Ectodermal cell (in vitro differentiated cells): ENCODE measurements at regions not wholly inside any gene's neighbourhood (a gene's known extent, or its start where the extent isn't known, plus 50 kb on each side); places are given as distances from the start of the nearest gene placed in this dataset.
"Not testable (repeated sequence)": the region's sequence is repeated elsewhere in the genome, so short reads cannot be mapped to it uniquely, and the experiment has no call there.

Source experiments
- H3K27ac ChIP-seq: 2 replicates; pipeline ENCODE4 v1.7.0; 2013; ENCODE audit warnings: mild to moderate bottlenecking, low read depth, low read length; ENCODE audit not compliant: insufficient read depth, poor library complexity, severe bottlenecking
- H3K27me3 ChIP-seq: 2 replicates; pipeline ENCODE4 v1.7.0; 2013; ENCODE audit warnings: mild to moderate bottlenecking, low read length; ENCODE audit not compliant: insufficient read depth, control insufficient read depth, poor library complexity, severe bottlenecking
- H3K36me3 ChIP-seq: one replicate; pipeline ENCODE4 v1.7.0; 2013; ENCODE audit warnings: low read length; ENCODE audit not compliant: control insufficient read depth, insufficient read depth
- H3K4me1 ChIP-seq: one replicate; pipeline ENCODE4 v1.7.0; 2013; ENCODE audit warnings: low read length; ENCODE audit not compliant: control insufficient read depth, insufficient read depth
- H3K4me3 ChIP-seq: 2 replicates; pipeline ENCODE4 v1.7.0; 2013; ENCODE audit warnings: low read depth, low read length, control low read depth; ENCODE audit not compliant: insufficient read depth
- H3K9me3 ChIP-seq: 2 replicates; pipeline ENCODE4 v1.7.0; 2013; ENCODE audit warnings: mild to moderate bottlenecking, low read length, moderate library complexity; ENCODE audit not compliant: control insufficient read depth
- WGBS, 2 experiments: methylation state at CpG; one replicate each; pipeline ENCODE4 v1.1.7; 2013; ENCODE audit warnings: missing lambda C conversion rate in 2 of 2; 5-methylcytosine and 5-hydroxymethylcytosine counted together

GRCh38 chr7:79778786-79779770, 325.6 kb upstream of the MAGI2 start:
- Histone ChIP-seq H3K27me3 (no peaks in the 10 kb centered on the region), H3K27ac (no peak overlapping the region), H3K4me3 (no peak overlapping the region), H3K4me1 (no peaks in the 10 kb centered on the region), H3K36me3 (no peaks in the 10 kb centered on the region), H3K9me3 (no peaks in the 10 kb centered on the region)
- WGBS, 2 experiments, result 91 to 96% methylated on average over 8 of the region's 9 CpGs

GRCh38 chr7:79775911-79776310, 322.4 kb upstream of the MAGI2 start:
- Histone ChIP-seq H3K4me3 (no peak overlapping the region), H3K27me3 (no peaks in the 10 kb centered on the region), H3K9me3 (no peaks in the 10 kb centered on the region), H3K4me1 (no peaks in the 10 kb centered on the region), H3K36me3 (no peaks in the 10 kb centered on the region), H3K27ac (no peak overlapping the region)
- 88 to 96% methylated on average over 3 of the region's 3 CpGs for whole genome bisulfite sequencing, 2 experiments

- no peak overlapping the region for H3K27ac ChIP-seq
Measured at GRCh38 chr7:79774150-79774549, 320.7 kb upstream of the MAGI2 start.

GRCh38 chr7:79770970-79771369, 317.5 kb upstream of the MAGI2 start:
- no peaks in the 10 kb centered on the region for H3K4me1 ChIP-seq
- H3K27ac ChIP-seq, result no peak overlapping the region
- H3K36me3 ChIP-seq, result no peaks in the 10 kb centered on the region
- no peak overlapping the region for H3K4me3 ChIP-seq
- H3K27me3 ChIP-seq, result no peaks in the 10 kb centered on the region
- 100% methylated on average over 1 of the region's 2 CpGs; no CpG with 5 or more reads in 1 of the 2 experiments for WGBS, 2 experiments
- no peaks in the 10 kb centered on the region for H3K9me3 ChIP-seq

More at GRCh38 chr7:79774150-79774549, 320.7 kb upstream of the MAGI2 start:
- Histone ChIP-seq H3K4me1 (no peaks in the 10 kb centered on the region), H3K27me3 (no peaks in the 10 kb centered on the region), H3K36me3 (no peaks in the 10 kb centered on the region), H3K9me3 (no peaks in the 10 kb centered on the region), H3K4me3 (no peak overlapping the region)

- H3K9me3 ChIP-seq, result no peaks in the 10 kb centered on the region
- no peaks in the 10 kb centered on the region for H3K36me3 ChIP-seq
- H3K4me3 ChIP-seq, result no peak overlapping the region
- WGBS, 2 experiments, result 83 to 86% methylated on average over 1 of the region's 2 CpGs
- no peak overlapping the region for H3K27ac ChIP-seq
- H3K4me1 ChIP-seq, result no peaks in the 10 kb centered on the region
- H3K27me3 ChIP-seq, result no peaks in the 10 kb centered on the region
Measured at GRCh38 chr7:79770063-79770462, 316.6 kb upstream of the MAGI2 start.

GRCh38 chr7:79767876-79768560, 314.6 kb upstream of the MAGI2 start:
- H3K27ac ChIP-seq, H3K36me3 ChIP-seq, H3K27me3 ChIP-seq, H3K4me3 ChIP-seq, H3K4me1 ChIP-seq, H3K9me3 ChIP-seq: not testable (repeated sequence)
- 96 to 97% methylated on average over 46 of the region's 46 CpGs for WGBS, 2 experiments

GRCh38 chr7:79767192-79767591, 313.7 kb upstream of the MAGI2 start:
- not testable (repeated sequence) for H3K27ac ChIP-seq, H3K4me1 ChIP-seq, H3K4me3 ChIP-seq, H3K36me3 ChIP-seq, H3K9me3 ChIP-seq, H3K27me3 ChIP-seq
- WGBS, 2 experiments, result 85 to 88% methylated on average over 14 of the region's 14 CpGs

GRCh38 chr7:79761876-79762429, 308.5 kb upstream of the MAGI2 start:
- no peaks in the 10 kb centered on the region for H3K36me3 ChIP-seq
- no peaks in the 10 kb centered on the region for H3K9me3 ChIP-seq
- H3K27ac ChIP-seq, result no peak overlapping the region
- 89 to 94% methylated on average over 2 of the region's 2 CpGs for WGBS, 2 experiments
- no peak overlapping the region for H3K4me3 ChIP-seq
- H3K27me3 ChIP-seq, result no peaks in the 10 kb centered on the region
- no peaks in the 10 kb centered on the region for H3K4me1 ChIP-seq

GRCh38 chr7:79750941-79751340, 297.5 kb upstream of the MAGI2 start:
- not testable (repeated sequence) for H3K36me3 ChIP-seq, H3K27me3 ChIP-seq, H3K27ac ChIP-seq, H3K9me3 ChIP-seq, H3K4me1 ChIP-seq, H3K4me3 ChIP-seq
- 91 to 96% methylated on average over 8 of the region's 8 CpGs for WGBS, 2 experiments

GRCh38 chr7:79749856-79750255, 296.4 kb upstream of the MAGI2 start:
- Histone ChIP-seq H3K27ac (no peak overlapping the region), H3K4me3 (no peak overlapping the region), H3K9me3 (no peaks in the 10 kb centered on the region), H3K27me3 (no peaks in the 10 kb centered on the region), H3K4me1 (no peaks in the 10 kb centered on the region), H3K36me3 (no peaks in the 10 kb centered on the region)
